Naive B cell (primary cell): ENCODE measurements at regions not wholly inside any gene's neighbourhood (a gene's known extent, or its start where the extent isn't known, plus 50 kb on each side); places are given as distances from the start of the nearest gene placed in this dataset.
"Not testable (repeated sequence)": the region's sequence is repeated elsewhere in the genome, so short reads cannot be mapped to it uniquely, and the experiment has no call there.

Source experiments
- ATAC-seq, 2 donors: fragments of 150-1000 bp; cut with Tn5 transposase; 2 replicates each; pipeline ENCODE4 v1.10.0; 2021; ENCODE audit warnings: low read depth in 2 of 2, mild to moderate bottlenecking in 2 of 2, moderate library complexity in 2 of 2
- DNase-seq: peaks from one replicate; pipeline ENCODE4 v3.0.0; 2022
- H3K27ac Mint-ChIP-seq, 6 donors: one replicate each; pipeline ENCODE4 v1.8.0; 2020 to 2022; ENCODE audit warnings: mild to moderate bottlenecking in 6 of 6, mixed read lengths in 6 of 6, moderate library complexity in 5 of 6, inconsistent platforms in 2 of 6
- H3K27me3 Mint-ChIP-seq, 3 donors: one replicate each; pipeline ENCODE4 v1.8.0; 2021 to 2022; ENCODE audit warnings: mixed read lengths in 3 of 3, mild to moderate bottlenecking in 1 of 3
- H3K36me3 Mint-ChIP-seq, 2 donors: one replicate each; pipeline ENCODE4 v1.8.0; 2020 to 2022; ENCODE audit warnings: mixed read lengths in 2 of 2, inconsistent platforms in 1 of 2, mild to moderate bottlenecking in 1 of 2
- H3K4me1 Mint-ChIP-seq, 3 donors: one replicate each; pipeline ENCODE4 v1.8.0; 2020 to 2022; ENCODE audit warnings: mixed read lengths in 3 of 3, inconsistent platforms in 1 of 3, mild to moderate bottlenecking in 1 of 3, moderate library complexity in 1 of 3
- H3K4me3 Mint-ChIP-seq, 8 donors: one replicate each; pipeline ENCODE4 v1.8.0; 2020 to 2022; ENCODE audit warnings: mild to moderate bottlenecking in 8 of 8, mixed read lengths in 8 of 8, moderate library complexity in 8 of 8, inconsistent platforms in 2 of 8
- H3K9me3 Mint-ChIP-seq, 7 donors: one replicate each; pipeline ENCODE4 v1.8.0; 2020 to 2022; ENCODE audit warnings: mixed read lengths in 7 of 7, mild to moderate bottlenecking in 5 of 7, inconsistent platforms in 2 of 7, moderate library complexity in 1 of 7

DNA sequence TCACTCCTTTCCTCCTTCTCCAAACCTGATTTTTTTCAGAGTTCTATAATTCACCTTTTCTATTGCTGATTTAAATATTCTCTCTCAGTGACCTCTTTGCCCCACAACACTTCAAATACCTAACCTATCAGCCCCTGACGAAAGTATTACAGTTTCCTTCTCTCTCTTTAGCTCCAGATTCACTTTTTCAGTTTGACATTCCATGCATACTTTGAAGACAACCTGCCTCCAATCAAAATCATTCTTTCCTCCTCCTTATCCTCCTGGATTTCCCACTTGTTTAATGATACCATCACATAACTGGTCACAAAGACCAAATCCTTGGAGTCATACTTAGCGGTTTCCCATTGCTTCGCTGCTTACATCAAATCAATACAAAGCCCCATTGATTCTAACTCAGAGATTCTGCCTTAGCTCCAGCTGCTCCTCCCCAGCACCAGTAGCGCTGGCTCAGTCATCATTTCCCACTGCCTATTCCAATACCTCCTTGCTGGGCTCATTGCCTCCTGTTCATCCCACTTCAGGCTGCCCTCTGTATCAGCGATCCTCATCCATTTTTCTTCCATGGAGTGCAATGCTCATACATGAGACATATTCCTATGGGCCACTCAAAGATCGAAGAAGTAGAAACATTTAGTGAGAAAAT lies 240.1 kb downstream of the ZNF92 start:
- H3K27ac Mint-ChIP-seq, H3K9me3 Mint-ChIP-seq, DNase-seq, H3K36me3 Mint-ChIP-seq, ATAC-seq, H3K4me3 Mint-ChIP-seq, H3K4me1 Mint-ChIP-seq: not testable (repeated sequence)
- H3K27me3 Mint-ChIP-seq: peaks cover 45 to 52% (median 49%) of the 10 kb centered on the region in 3 donors

DNA sequence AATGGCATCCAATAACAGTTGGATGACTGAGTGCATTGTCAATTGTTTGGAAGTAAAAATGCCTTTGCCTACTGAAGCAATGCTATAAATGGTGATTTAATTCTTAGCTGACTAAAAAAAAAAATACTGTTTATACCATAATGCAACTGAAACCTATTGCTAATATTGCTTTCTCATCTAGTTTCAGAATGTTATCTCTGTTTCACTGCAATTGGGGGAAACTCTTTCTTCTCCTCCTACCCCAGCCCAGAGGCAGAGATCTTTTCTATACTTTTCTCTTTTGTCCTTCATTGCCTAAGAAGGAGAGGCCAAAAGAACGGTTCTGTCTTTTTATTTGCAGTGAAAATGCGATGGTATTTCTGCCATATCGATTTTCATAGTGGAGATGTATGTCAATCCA lies 242.5 kb downstream of the ZNF92 start:
- not testable (repeated sequence) for H3K4me1 Mint-ChIP-seq, H3K27ac Mint-ChIP-seq
- peaks cover 42 to 44% (median 42%) of the 10 kb centered on the region in 3 donors for H3K27me3 Mint-ChIP-seq

DNA sequence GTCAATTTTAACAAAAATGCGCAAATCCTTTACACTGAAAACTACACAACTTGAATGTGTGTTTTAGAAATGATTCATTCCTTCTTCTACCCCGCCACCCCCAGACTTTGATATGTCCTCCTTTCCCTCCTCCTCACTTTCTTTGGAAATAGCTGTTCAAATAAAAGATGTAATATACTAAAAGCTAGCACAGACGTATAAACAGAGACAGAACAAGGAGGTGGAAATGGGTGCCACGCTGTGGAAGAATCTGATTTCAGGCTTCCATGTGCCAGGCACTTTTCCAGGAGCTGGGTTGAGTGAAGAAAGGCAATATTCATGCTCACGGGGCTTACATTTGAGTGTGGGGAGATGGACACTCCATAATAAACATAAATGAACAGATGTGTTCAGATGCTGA lies 246.6 kb downstream of the ZNF92 start:
- peaks cover 35 to 38% (median 35%) of the 10 kb centered on the region in 3 donors for H3K27me3 Mint-ChIP-seq
- H3K4me1 Mint-ChIP-seq, DNase-seq, ATAC-seq, H3K36me3 Mint-ChIP-seq, H3K4me3 Mint-ChIP-seq, H3K9me3 Mint-ChIP-seq, H3K27ac Mint-ChIP-seq: not testable (repeated sequence)

More for the DNA sequence above, 242.5 kb downstream of the ZNF92 start:
- H3K9me3 Mint-ChIP-seq, ATAC-seq, H3K4me3 Mint-ChIP-seq, H3K36me3 Mint-ChIP-seq, DNase-seq: not testable (repeated sequence)

GRCh38 chr7:65621580-65622201 lies 248.0 kb downstream of the ZNF92 start:
- H3K9me3 Mint-ChIP-seq, H3K4me1 Mint-ChIP-seq, H3K36me3 Mint-ChIP-seq, H3K4me3 Mint-ChIP-seq, H3K27ac Mint-ChIP-seq: not testable (repeated sequence)
- peaks cover 25 to 33% (median 29%) of the 10 kb centered on the region in 3 donors for H3K27me3 Mint-ChIP-seq
- DNase-seq: peak; percentile 16
- ATAC-seq: peak in 1 of 2 donors; percentile 61

- not testable (repeated sequence) for ATAC-seq, H3K4me1 Mint-ChIP-seq, H3K4me3 Mint-ChIP-seq, H3K9me3 Mint-ChIP-seq, DNase-seq, H3K36me3 Mint-ChIP-seq, H3K27ac Mint-ChIP-seq
- H3K27me3 Mint-ChIP-seq: peaks cover 0 to 13% (median 10%) of the 10 kb centered on the region in 3 donors
Measured at GRCh38 chr7:65631236-65631635, 241.6 kb upstream of the VKORC1L1 start.

GRCh38 chr7:65633587-65634404 lies 239.1 kb upstream of the VKORC1L1 start:
- not testable (repeated sequence) for H3K27ac Mint-ChIP-seq, H3K4me3 Mint-ChIP-seq, H3K9me3 Mint-ChIP-seq, DNase-seq, ATAC-seq, H3K36me3 Mint-ChIP-seq, H3K4me1 Mint-ChIP-seq, H3K27me3 Mint-ChIP-seq

DNA sequence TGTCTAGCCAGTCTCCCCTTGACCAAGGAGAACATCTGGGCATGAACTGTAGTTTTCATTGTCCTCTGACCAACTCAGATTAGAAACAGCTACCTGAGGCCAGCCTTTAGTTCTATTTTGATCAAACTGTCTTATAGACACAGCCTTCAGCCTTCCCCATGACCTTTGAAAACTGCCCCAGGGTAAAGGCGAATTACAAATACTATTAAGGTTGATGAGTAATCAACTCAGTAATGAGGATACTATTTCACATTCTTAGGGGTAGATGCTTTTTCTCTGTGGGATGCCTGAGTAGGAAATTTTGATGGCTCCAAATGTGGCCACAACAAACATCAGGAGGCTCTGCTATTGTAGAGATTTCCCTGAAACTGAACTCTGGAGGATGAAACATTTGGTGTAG lies 234.0 kb upstream of the VKORC1L1 start:
- not testable (repeated sequence) for H3K4me3 Mint-ChIP-seq, H3K9me3 Mint-ChIP-seq, ATAC-seq, H3K27me3 Mint-ChIP-seq, H3K4me1 Mint-ChIP-seq, H3K27ac Mint-ChIP-seq, DNase-seq, H3K36me3 Mint-ChIP-seq

GRCh38 chr7:65639717-65640116 lies 233.2 kb upstream of the VKORC1L1 start:
- not testable (repeated sequence) for H3K9me3 Mint-ChIP-seq, H3K36me3 Mint-ChIP-seq, H3K4me1 Mint-ChIP-seq, H3K27ac Mint-ChIP-seq, H3K27me3 Mint-ChIP-seq, H3K4me3 Mint-ChIP-seq, DNase-seq
- ATAC-seq: peak in 1 of 2 donors; percentile 23

DNA sequence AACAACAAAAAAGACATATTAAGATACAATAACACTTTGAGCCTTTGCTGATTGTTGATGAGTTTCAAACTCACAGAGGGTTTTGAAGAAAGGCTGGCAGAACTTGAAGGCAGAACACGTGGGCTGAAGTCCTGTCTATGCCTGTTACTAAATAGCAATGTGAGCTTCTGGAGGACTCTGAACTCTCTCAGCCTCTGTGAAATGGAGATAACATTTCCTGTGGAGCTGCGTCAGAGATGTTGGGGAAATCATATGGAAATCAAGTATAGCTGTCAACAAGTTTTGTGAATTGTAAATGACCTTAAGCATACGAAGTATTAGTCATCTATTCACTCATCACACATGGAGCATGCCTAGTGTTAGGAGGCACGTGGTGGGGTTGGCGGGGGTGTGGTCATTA lies 229.4 kb upstream of the VKORC1L1 start:
- not testable (repeated sequence) for H3K27me3 Mint-ChIP-seq

GRCh38 chr7:65647153-65647964 lies 225.5 kb upstream of the VKORC1L1 start:
- DNase-seq, H3K27ac Mint-ChIP-seq, H3K27me3 Mint-ChIP-seq, H3K4me1 Mint-ChIP-seq, H3K9me3 Mint-ChIP-seq, H3K4me3 Mint-ChIP-seq, H3K36me3 Mint-ChIP-seq: not testable (repeated sequence)
- peak in 1 of 2 donors; percentile 27 for ATAC-seq

More for the DNA sequence above, 229.4 kb upstream of the VKORC1L1 start:
- H3K9me3 Mint-ChIP-seq, H3K36me3 Mint-ChIP-seq, H3K4me3 Mint-ChIP-seq, H3K27ac Mint-ChIP-seq, ATAC-seq, DNase-seq, H3K4me1 Mint-ChIP-seq: not testable (repeated sequence)

GRCh38 chr7:65651174-65651573 lies 221.7 kb upstream of the VKORC1L1 start:
- H3K36me3 Mint-ChIP-seq, H3K4me1 Mint-ChIP-seq, H3K27ac Mint-ChIP-seq, H3K9me3 Mint-ChIP-seq, H3K4me3 Mint-ChIP-seq, H3K27me3 Mint-ChIP-seq, ATAC-seq, DNase-seq: not testable (repeated sequence)

GRCh38 chr7:65651826-65652592 lies 220.9 kb upstream of the VKORC1L1 start:
- H3K27ac Mint-ChIP-seq, ATAC-seq, H3K4me1 Mint-ChIP-seq: not testable (repeated sequence)

GRCh38 chr7:65652669-65653068 lies 220.2 kb upstream of the VKORC1L1 start:
- H3K4me3 Mint-ChIP-seq, H3K4me1 Mint-ChIP-seq, ATAC-seq, H3K9me3 Mint-ChIP-seq, H3K27me3 Mint-ChIP-seq, H3K36me3 Mint-ChIP-seq, H3K27ac Mint-ChIP-seq, DNase-seq: not testable (repeated sequence)

More at GRCh38 chr7:65651826-65652592, 220.9 kb upstream of the VKORC1L1 start:
- H3K27me3 Mint-ChIP-seq, DNase-seq, H3K36me3 Mint-ChIP-seq, H3K9me3 Mint-ChIP-seq, H3K4me3 Mint-ChIP-seq: not testable (repeated sequence)
